Muscle of arm (tissue), 1 donor: ENCODE measurements at regions not wholly inside any gene's neighbourhood (a gene's known extent, or its start where the extent isn't known, plus 50 kb on each side); places are given as distances from the start of the nearest gene placed in this dataset.
"Not testable (repeated sequence)": the region's sequence is repeated elsewhere in the genome, so short reads cannot be mapped to it uniquely, and the experiment has no call there.

Source experiments
- DNase-seq: peaks from one replicate; pipeline ENCODE4 v3.0.0-alpha.2; 2013

- DNase-seq: not testable (repeated sequence)
Measured at GRCh38 chr5:34096033-34096432, 53.0 kb upstream of the C1QTNF3 start.

DNA sequence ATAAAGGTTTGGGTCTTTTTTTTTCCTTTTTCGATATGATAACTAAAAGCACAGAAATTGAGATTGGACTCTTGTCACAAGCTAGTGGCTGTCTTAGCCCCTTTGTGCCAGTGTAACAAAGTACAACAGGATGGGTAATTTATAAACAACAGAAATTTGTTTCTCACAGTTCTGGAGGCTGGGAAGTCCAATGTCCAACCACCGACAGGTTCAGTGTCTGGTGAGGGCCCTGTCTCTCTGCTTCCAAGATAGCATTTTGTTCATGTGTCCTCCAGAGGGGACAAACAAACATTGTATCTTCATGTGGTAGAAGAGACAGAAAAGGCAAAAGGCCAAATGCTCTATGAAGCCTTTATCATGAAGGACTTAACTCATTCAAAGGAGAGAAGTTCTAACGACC lies 56.9 kb upstream of the C1QTNF3 start:
- DNase-seq: not testable (repeated sequence)

- not testable (repeated sequence) for DNase-seq
Measured at GRCh38 chr5:34101567-34101966, 58.6 kb upstream of the C1QTNF3 start.

DNA sequence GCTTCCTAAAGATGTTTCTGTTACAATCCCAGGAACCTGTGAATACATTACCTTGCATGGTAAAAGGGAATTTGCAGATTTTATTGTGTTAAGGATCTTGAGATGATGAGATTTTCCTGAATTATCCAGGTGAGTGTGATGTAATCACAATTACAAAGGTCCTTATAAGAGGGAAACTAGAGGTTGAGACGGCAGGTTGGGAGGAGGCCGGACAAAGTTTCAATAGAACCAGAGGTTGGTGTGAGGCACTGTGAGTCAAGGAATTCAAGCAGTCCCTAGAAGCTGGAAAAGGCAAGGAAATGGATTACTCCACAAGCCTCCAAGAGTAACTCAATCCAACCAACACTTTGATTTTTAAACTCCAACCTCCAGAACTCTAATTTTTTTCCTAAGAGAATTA lies 65.9 kb upstream of the C1QTNF3 start:
- DNase-seq: not testable (repeated sequence)

GRCh38 chr5:34124280-34124679 lies 81.3 kb upstream of the C1QTNF3 start:
- DNase-seq: not testable (repeated sequence)

GRCh38 chr5:34125354-34125753 lies 82.3 kb upstream of the C1QTNF3 start:
- not testable (repeated sequence) for DNase-seq

- not testable (repeated sequence) for DNase-seq
Measured at GRCh38 chr5:34126741-34127140, 83.7 kb upstream of the C1QTNF3 start.

GRCh38 chr5:34127818-34128217 lies 84.8 kb upstream of the C1QTNF3 start:
- not testable (repeated sequence) for DNase-seq

- not testable (repeated sequence) for DNase-seq
Measured at GRCh38 chr5:34128890-34129289, 85.9 kb upstream of the C1QTNF3 start.

GRCh38 chr5:34154988-34155387 lies 112.0 kb upstream of the C1QTNF3 start:
- not testable (repeated sequence) for DNase-seq

- DNase-seq: not testable (repeated sequence)
Measured at GRCh38 chr5:34156703-34157414, 113.8 kb upstream of the C1QTNF3 start.

GRCh38 chr5:34160904-34161303 lies 117.9 kb upstream of the C1QTNF3 start:
- not testable (repeated sequence) for DNase-seq

- not testable (repeated sequence) for DNase-seq
Measured at GRCh38 chr5:34171398-34171797, 128.4 kb upstream of the C1QTNF3 start.

GRCh38 chr5:34179453-34180190 lies 136.6 kb upstream of the C1QTNF3 start:
- not testable (repeated sequence) for DNase-seq

GRCh38 chr5:34180225-34180624 lies 137.2 kb upstream of the C1QTNF3 start:
- not testable (repeated sequence) for DNase-seq

DNA sequence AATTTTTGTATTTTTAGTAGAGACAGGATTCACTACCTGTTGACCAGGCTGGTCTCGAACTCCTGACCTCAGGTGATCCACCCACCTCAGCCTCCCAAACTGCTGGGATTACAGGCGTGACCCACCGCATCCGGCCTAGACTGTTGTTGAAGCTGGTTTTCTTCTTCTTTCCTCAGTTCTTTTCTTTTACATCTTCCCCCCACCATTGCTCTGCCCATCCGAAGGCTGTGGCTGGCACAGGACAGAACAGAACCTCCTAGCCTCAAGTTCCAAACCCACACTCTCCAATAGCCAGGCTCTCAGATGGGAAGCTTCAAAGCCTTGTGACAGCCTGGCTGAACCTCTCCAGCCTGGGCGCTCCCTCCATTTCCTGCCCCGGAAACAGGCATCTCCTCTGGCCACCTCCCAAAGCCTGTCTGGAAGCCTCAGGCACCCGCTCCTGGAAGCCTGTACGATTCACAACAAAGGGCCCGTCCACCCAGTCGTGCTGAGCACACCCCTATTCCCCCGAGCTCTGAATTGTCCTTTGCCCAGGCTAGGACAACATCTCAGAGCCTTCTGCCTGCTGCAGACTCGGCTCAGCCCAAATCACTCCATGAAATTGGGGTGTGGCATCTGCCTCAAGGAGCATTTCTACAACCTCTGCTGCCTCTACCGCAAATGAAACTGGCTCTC lies 138.1 kb upstream of the C1QTNF3 start:
- not testable (repeated sequence) for DNase-seq

DNA sequence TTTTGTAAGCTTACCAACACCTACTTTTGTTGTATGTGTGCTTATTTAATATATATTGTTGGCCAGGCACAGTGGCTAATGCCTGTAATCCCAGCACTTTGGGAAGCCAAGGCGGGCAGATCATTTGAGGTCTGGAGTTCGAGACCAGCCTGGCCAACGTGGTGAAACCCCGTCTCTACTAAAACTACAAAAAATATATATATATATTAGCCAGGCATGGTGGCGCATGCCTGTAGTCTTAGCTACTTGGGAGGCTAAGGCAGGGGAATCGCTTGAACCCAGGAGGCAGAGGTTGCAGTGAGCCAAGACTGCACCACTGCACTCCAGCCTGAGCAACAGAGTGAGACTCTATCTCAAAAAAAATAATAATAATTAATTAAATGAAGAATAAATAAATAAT lies 142.0 kb upstream of the C1QTNF3 start:
- DNase-seq: not testable (repeated sequence)

- DNase-seq: not testable (repeated sequence)
Measured at GRCh38 chr5:34185572-34185971, 142.6 kb upstream of the C1QTNF3 start.

GRCh38 chr5:34186108-34186507 lies 143.1 kb upstream of the C1QTNF3 start:
- not testable (repeated sequence) for DNase-seq

GRCh38 chr5:34186865-34187264 lies 143.9 kb upstream of the C1QTNF3 start:
- DNase-seq: not testable (repeated sequence)

- not testable (repeated sequence) for DNase-seq
Measured at GRCh38 chr5:34187441-34187840, 144.4 kb upstream of the C1QTNF3 start.
